NCI-H2029 (cell line): ENCODE measurements at regions not wholly inside any gene's neighbourhood (a gene's known extent, or its start where the extent isn't known, plus 50 kb on each side); places are given as distances from the start of the nearest gene placed in this dataset.

Experiments
- DNase-seq: peaks from one replicate; lab custom pipeline; 2025; lab: John Stamatoyannopoulos, UW

GRCh38 chr4:180652533-180652932 lies 1590.7 kb upstream of the TENM3 start:
- no peak for DNase-seq

GRCh38 chr4:180655886-180656285 lies 1587.3 kb upstream of the TENM3 start:
- no peak for DNase-seq

- no peak for DNase-seq
Measured at GRCh38 chr4:180657881-180658280, 1585.3 kb upstream of the TENM3 start.

- DNase-seq: peak; percentile 79
Measured at GRCh38 chr4:180664766-180665368, 1578.3 kb upstream of the TENM3 start.

GRCh38 chr4:180665481-180665880 lies 1577.7 kb upstream of the TENM3 start:
- peak; percentile 17 for DNase-seq

- peak; percentile 43 for DNase-seq
Measured at GRCh38 chr4:180665994-180666824, 1577.0 kb upstream of the TENM3 start.

GRCh38 chr4:180668732-180669131 lies 1574.5 kb upstream of the TENM3 start:
- no peak for DNase-seq

- no peak for DNase-seq
Measured at GRCh38 chr4:180669680-180670079, 1573.5 kb upstream of the TENM3 start.

- no peak for DNase-seq
Measured at GRCh38 chr4:180674619-180675358, 1568.4 kb upstream of the TENM3 start.

GRCh38 chr4:180675359-180675650 lies 1567.9 kb upstream of the TENM3 start:
- no peak for DNase-seq

- no peak for DNase-seq
Measured at GRCh38 chr4:180680305-180680704, 1562.9 kb upstream of the TENM3 start.

- DNase-seq: no peak
Measured at GRCh38 chr4:180682776-180683175, 1560.4 kb upstream of the TENM3 start.

- no peak for DNase-seq
Measured at GRCh38 chr4:180683186-180683585, 1560.0 kb upstream of the TENM3 start.

- no peak for DNase-seq
Measured at GRCh38 chr4:180688480-180688879, 1554.7 kb upstream of the TENM3 start.

- DNase-seq: no peak
Measured at GRCh38 chr4:180694875-180695274, 1548.3 kb upstream of the TENM3 start.

- DNase-seq: no peak
Measured at GRCh38 chr4:180695851-180696250, 1547.4 kb upstream of the TENM3 start.

- no peak for DNase-seq
Measured at GRCh38 chr4:180696460-180697092, 1546.6 kb upstream of the TENM3 start.

- DNase-seq: no peak
Measured at GRCh38 chr4:180698550-180699195, 1544.5 kb upstream of the TENM3 start.

- no peak for DNase-seq
Measured at GRCh38 chr4:180706766-180707165, 1536.4 kb upstream of the TENM3 start.

GRCh38 chr4:180710628-180711337 lies 1532.4 kb upstream of the TENM3 start:
- no peak for DNase-seq

GRCh38 chr4:180717451-180718033 lies 1525.7 kb upstream of the TENM3 start:
- DNase-seq: no peak
